Left kidney (tissue), 1 donor: ENCODE measurements at regions not wholly inside any gene's neighbourhood (a gene's known extent, or its start where the extent isn't known, plus 50 kb on each side); places are given as distances from the start of the nearest gene placed in this dataset.
"Not testable (repeated sequence)": the region's sequence is repeated elsewhere in the genome, so short reads cannot be mapped to it uniquely, and the experiment has no call there.

Experiments
- DNase-seq: peaks from one replicate; pipeline ENCODE4 v3.0.0-alpha.2; 2013

- DNase-seq, result no peak
These were observed 80.3 kb downstream of the ZFP36L2 start for GRCh38 chr2:43146083-43146482.

DNA sequence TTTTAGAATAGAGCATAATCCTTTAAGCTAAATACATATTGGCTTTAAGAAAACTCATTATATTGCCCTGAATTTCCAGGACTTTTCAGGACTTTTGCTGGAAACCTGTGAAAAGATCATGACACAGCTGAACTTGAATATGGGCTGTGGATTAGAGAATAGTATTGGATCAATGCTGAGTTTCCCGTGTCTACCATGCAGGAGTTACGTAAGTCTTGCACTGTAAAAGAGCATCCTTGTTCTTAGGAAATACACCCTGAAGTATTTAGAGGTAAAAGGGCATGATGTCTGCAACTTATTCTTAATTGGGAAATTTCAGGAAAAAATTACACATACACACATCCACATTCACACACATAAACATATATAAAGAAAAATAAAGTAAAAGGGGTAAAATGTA is 82.1 kb downstream of the ZFP36L2 start:
- no peak for DNase-seq

DNA sequence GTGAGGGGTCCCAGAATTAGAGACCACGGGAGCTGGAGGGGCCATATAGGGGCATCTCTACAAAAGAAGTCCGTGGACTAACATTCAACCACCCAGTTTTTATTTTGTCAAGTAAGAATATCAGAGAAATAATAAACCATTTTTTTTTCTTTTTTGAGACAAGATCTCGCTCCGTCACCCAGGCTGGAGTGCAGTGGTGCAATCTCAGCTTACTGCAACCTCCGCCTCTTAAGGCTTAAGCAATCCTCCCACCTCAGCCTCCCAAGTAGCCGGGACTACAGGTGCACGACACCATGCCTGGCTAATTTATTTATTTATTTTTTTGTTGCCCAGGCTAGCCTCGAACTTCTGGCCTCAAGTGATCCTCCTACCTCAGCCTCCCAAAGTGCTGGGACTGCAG is 82.7 kb downstream of the ZFP36L2 start:
- no peak for DNase-seq

DNA sequence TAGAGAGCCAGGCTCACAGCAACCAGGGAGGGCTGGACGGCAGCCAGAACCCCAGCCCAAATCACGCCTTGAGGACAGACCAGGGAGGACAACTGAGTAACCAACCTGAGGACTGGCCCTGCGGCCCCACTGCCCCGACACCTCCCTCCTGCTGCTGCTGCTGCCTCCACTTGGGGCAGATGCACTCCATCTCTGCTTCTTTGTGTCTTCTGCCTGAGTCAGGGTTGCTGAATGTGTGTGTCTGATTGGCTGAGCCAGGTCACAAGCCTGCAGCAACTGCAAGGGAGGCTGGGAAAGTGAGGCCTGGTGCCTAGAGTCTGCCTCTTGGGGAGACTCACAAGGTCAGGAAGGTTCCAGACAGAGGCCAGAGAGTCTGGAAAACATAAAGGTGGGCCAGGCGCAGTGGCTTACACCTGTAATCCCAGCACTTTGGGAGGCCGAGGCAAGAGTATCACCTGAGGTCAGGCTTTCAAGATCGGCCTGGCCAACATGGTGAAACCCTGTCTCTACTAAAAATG is 83.4 kb downstream of the ZFP36L2 start:
- DNase-seq, result no peak

- DNase-seq, result not testable (repeated sequence)
These were observed 84.7 kb downstream of the ZFP36L2 start for GRCh38 chr2:43141636-43142151.

DNA sequence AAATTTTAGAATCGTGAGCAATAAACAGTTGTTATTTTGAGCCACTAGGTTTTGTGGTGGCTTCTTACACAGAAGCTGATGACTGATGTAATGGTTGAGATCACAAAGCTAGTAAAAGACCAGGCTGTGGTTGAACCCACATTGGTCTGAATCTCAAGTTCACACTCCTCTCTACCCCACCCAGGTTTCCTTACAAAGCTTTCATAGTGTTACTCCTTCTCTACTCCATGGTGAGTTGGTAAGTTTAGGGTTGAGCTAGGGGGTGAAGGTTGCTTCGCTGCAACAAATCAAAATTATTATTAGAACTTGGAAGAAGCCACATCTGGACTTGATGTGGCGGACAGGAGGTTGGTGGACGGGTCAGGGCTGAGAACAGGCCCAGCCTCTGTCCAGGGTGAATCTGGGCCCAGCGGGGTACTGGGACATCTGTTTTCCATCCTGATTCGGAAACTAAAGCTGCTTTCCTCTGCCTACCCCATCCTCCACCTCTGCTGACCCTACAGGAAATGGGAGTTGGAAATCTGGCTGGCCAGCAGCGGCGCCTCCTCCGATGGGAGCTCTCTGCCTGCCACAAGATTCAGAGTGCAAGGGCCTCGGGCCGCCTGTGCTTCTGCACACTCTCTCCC is 86.3 kb downstream of the ZFP36L2 start:
- DNase-seq, result peak; percentile 66

DNA sequence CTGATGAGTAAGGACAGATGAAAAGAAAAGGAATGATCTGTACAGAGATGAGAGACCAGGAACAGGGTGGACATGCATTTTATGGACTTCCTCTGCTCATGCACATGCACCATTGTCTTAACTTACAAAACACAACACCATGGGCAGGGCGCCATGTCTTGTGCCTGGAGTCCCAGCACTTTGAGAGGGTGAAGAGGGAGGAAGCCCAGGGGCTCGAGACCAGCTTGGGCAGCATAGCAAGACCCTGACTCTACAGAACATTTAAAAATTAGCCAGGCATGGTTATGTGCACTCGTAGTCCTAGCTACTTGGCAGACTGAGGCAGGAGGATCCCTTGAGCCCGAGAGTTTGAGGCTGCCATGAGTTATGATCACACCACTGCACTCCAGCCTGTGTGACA is 86.9 kb downstream of the ZFP36L2 start:
- no peak for DNase-seq

DNA sequence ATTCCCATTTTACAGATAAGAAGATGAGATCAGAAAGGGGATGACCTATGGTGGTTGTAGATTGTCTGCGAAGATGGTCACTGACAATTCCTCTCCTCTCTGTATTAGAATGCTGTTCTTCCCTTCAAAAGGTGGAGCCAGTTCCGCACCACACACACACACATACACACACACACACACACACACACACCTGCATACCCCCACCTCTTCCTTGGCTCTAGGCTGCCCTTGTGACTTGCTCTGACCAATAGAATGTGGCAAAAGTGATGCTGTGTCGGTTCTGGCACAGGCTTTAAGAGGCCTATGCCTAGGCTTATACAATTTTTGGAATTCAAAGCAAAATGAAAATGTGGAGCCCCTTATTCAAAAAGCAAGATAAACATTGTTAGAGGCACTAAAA is 88.0 kb downstream of the ZFP36L2 start:
- DNase-seq, result no peak

DNA sequence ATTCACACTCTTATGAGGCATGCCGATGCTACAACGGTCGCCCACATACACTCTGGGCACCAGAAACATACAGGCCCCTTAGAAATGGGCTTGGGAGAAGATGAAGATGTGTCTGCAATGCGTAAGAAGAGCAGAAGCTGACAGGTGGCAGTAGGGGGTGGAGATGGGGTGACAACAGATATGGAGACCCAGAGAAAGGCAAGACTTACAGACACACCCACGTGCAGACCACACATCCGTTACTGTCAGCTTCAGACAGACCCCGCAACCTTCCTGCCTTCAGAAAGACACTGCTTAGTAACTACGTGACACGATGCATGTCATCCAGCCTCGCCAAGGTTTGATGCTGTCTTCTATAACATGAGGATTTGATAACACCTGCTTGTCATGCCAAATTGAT is 89.5 kb downstream of the ZFP36L2 start:
- no peak for DNase-seq

- no peak for DNase-seq
These were observed 90.2 kb downstream of the ZFP36L2 start for GRCh38 chr2:43136011-43136799.

DNA sequence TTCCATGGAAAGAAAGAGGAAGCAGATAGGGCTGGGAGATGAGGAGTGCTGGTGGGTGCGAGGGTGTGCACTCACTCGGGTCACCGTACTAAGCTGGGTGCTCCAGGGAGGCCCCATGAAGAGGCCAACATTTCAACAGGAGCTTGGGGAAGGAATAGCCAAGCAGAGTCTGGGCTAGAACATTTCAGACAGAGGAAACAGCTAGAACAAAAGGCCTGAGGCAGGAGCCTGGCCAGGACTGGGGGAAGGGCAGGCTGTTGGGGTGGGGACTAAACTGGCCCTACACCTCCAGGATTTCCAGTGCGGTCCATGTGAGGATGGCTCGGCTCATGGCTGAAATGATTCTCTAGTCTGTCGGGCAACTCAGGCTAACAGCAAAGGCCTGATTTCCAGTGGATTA is 90.8 kb downstream of the ZFP36L2 start:
- no peak for DNase-seq

GRCh38 chr2:43134571-43134889 is 91.9 kb downstream of the ZFP36L2 start:
- no peak for DNase-seq

DNA sequence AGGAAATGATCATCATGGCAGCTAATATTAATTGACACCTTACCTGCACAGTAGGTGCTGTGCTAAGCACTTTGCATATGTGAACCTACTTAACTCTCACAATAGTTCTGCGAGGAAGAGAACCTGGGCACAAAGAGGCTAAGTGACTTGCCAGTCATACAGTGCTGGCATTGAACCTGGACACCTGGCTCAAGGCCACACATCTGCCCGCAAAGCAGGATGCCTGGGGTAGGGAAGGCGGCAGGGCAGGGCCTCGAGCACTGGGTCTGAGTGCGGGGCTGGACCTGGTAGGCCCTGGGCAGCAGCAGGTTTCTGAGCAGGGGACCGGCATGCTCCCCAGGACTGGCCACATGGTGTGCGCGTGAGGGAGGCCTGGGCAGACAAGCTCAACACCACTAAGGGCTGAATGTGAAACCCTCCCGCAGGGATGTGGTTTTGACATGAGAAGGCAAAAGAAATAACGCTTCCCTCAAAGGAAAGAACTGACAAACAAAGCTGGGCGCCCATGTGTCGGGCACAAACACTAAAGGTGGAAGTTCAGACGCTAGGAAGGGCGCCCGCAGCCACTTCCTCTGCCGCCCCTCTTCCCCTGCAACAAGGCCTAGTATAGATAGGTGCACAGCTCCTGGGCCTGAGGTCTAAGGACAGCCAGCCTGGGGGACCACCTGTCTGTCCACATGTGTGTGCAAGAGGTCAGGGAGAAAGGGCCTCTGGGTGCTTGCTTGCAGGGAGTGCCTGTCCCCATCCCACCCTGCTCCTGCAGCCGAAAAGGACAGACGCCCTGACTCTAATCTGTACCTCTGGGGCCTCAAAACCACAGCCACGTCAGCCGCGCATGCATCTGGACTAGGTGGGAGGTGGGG is 92.5 kb downstream of the ZFP36L2 start:
- DNase-seq, result no peak

- DNase-seq, result no peak
These were observed 93.1 kb downstream of the ZFP36L2 start for GRCh38 chr2:43133336-43133707.

- no peak for DNase-seq
These were observed 93.6 kb downstream of the ZFP36L2 start for GRCh38 chr2:43132683-43133301.

GRCh38 chr2:43131890-43132682 is 94.3 kb downstream of the ZFP36L2 start:
- DNase-seq, result no peak

- no peak for DNase-seq
These were observed 95.1 kb downstream of the ZFP36L2 start for GRCh38 chr2:43131051-43131889.

DNA sequence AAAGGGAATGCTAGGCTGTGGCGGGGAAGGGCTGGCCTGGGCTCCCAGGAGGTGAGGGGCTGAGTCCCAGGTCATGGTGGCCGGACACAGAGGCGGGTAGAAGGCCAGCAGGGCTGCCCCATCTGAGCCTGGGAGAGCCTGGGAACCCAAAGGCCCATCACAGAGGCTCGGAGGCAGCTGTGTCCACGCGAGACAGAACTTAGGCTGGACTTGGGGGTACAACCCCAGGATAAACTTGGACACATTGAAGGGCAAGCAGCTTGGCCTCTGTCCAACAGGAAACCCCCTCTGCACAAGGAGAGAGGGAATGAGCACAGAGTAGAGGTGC is 95.9 kb downstream of the ZFP36L2 start:
- no peak for DNase-seq

GRCh38 chr2:43129676-43130547 is 96.5 kb downstream of the ZFP36L2 start:
- no peak for DNase-seq

GRCh38 chr2:43128559-43128955 is 97.8 kb downstream of the ZFP36L2 start:
- no peak for DNase-seq
